ENCODE measurements at regions not wholly inside any gene's neighbourhood (a gene's known extent, or its start where the extent isn't known, plus 50 kb on each side); places are given as distances from the start of the nearest gene placed in this dataset.

DNA sequence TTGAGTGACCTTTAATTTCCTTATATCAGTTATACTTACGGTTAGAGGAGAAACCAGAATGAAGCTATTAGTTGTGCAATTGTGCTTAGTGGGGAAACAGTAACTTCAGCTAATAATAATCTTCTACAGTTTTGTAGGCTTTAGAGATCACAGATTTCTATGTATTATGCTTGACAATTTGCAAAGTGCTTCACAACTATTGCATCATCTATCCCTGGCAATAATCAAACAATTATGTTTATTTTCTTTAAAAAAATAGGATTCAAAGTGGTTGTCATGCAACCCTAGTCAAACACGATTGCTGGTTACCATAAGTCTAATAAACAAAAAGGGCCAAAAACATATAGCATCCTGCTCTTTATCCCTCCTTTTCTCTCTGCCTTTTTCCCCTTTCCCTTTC lies 530.3 kb downstream of the NXPH1 start:
- Histone ChIP-seq H3K27ac (no peak overlapping the region), H3K4me3 (no peak overlapping the region), H3K27me3 (no peaks in the 10 kb centered on the region), H3K9me3 (no peaks in the 10 kb centered on the region), H3K36me3 (no peaks in the 10 kb centered on the region), H3K4me1 (no peaks in the 10 kb centered on the region)
- TF ChIP-seq, protein P1, sequence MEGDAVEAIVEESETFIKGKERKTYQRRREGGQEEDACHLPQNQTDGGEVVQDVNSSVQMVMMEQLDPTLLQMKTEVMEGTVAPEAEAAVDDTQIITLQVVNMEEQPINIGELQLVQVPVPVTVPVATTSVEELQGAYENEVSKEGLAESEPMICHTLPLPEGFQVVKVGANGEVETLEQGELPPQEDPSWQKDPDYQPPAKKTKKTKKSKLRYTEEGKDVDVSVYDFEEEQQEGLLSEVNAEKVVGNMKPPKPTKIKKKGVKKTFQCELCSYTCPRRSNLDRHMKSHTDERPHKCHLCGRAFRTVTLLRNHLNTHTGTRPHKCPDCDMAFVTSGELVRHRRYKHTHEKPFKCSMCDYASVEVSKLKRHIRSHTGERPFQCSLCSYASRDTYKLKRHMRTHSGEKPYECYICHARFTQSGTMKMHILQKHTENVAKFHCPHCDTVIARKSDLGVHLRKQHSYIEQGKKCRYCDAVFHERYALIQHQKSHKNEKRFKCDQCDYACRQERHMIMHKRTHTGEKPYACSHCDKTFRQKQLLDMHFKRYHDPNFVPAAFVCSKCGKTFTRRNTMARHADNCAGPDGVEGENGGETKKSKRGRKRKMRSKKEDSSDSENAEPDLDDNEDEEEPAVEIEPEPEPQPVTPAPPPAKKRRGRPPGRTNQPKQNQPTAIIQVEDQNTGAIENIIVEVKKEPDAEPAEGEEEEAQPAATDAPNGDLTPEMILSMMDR (IDR thresholded peaks at IDR 0.05): no peak
- TF ChIP-seq POLR2AphosphoS5 (IDR thresholded peaks at IDR 0.05; ENCODE audit: insufficient read depth in 1 of 2, low read depth in 1 of 2) (no peak), POLR2A (IDR thresholded peaks at IDR 0.05) (no peak)
- no peak for DNase-seq (ENCODE audit: extremely low spot score in 2 of 2)
- intact Hi-C loops (cut with DNase I): no loop called here

DNA sequence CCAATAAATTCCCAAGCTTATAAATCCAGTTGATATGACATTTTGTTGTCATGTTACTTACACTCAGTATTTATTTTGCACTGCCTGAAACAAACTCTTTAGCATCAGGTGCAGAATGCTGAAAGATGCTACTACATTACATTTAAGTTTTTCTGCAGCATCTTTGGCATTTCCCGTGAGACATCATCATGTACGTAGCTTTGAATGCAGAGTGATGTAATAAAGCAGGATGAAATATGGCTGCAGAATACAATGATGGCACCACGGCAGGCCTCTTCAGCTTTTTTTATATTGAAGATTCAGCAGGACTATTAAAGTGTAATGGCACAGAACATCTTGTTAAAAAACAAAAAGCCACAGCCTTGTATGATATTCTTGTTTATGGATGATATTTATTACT lies 531.8 kb downstream of the NXPH1 start:
- no peaks in the 10 kb centered on the region for H3K27me3 ChIP-seq
- no peak for DNase-seq (ENCODE audit: extremely low spot score in 2 of 2)
- H3K4me3 ChIP-seq: no peak overlapping the region
- no peaks in the 10 kb centered on the region for H3K4me1 ChIP-seq
- TF ChIP-seq POLR2A (IDR thresholded peaks at IDR 0.05) (no peak), POLR2AphosphoS5 (IDR thresholded peaks at IDR 0.05; ENCODE audit: insufficient read depth in 1 of 2, low read depth in 1 of 2) (no peak)
- TF ChIP-seq, protein P1 (IDR thresholded peaks at IDR 0.05): no peak
- intact Hi-C loops (cut with DNase I): no loop called here
- no peaks in the 10 kb centered on the region for H3K36me3 ChIP-seq
- no peak overlapping the region for H3K27ac ChIP-seq
- no peaks in the 10 kb centered on the region for H3K9me3 ChIP-seq

DNA sequence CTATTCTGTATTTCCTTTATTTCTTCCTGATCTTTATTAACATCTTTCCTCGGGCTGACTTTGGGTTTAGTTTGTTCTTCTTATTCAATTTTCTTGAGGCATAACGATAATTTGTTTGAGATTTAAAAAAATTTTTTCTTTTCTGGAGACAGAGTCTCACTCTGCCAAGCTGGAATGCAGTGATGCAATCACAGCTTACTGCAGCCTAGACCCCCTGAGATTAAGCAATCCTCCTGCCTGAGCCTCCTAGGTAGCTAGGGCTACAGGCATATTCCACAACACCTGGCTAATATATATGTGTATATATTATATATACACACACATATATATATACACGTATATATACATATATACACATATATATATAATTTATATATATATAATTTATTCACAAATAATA lies 540.2 kb downstream of the NXPH1 start:
- H3K4me1 ChIP-seq: no peaks in the 10 kb centered on the region
- TF ChIP-seq, protein P1 (IDR thresholded peaks at IDR 0.05): no peak
- TF ChIP-seq POLR2AphosphoS5 (IDR thresholded peaks at IDR 0.05; ENCODE audit: insufficient read depth in 1 of 2, low read depth in 1 of 2) (no peak), POLR2A (IDR thresholded peaks at IDR 0.05) (no peak)
- H3K4me3 ChIP-seq: no peak overlapping the region
- H3K27me3 ChIP-seq: no peaks in the 10 kb centered on the region
- H3K9me3 ChIP-seq: no peaks in the 10 kb centered on the region
- H3K36me3 ChIP-seq: no peaks in the 10 kb centered on the region
- intact Hi-C loops (cut with DNase I): no loop called here
- DNase-seq (ENCODE audit: extremely low spot score in 2 of 2): no peak
- no peak overlapping the region for H3K27ac ChIP-seq

DNA sequence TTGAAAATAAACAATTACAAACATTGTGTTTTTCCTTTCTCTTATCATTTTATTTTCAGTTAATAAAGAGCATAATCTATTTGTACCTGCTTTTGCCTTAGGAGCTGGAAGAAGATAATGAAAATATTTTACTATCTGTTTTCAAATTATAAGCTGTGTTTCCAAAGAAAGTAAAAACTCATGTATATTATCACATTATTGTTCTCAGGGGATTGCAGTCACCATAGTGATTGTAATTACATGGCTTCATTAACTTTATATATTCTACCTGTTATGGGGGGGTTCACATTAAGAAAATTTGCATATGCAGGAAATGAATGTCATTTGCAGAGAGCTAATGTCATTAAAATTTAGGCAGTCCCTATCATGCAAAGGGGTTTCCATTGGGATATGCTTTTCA lies 542.3 kb downstream of the NXPH1 start:
- H3K27ac ChIP-seq: no peak overlapping the region
- intact Hi-C loops (cut with DNase I): no loop called here
- H3K27me3 ChIP-seq: no peaks in the 10 kb centered on the region
- TF ChIP-seq, protein P1 (IDR thresholded peaks at IDR 0.05): no peak
- no peak for TF ChIP-seq POLR2AphosphoS5 (IDR thresholded peaks at IDR 0.05; ENCODE audit: insufficient read depth in 1 of 2, low read depth in 1 of 2)
- no peak for TF ChIP-seq POLR2A (IDR thresholded peaks at IDR 0.05)
- H3K4me1 ChIP-seq: no peaks in the 10 kb centered on the region
- no peaks in the 10 kb centered on the region for H3K9me3 ChIP-seq
- no peak overlapping the region for H3K4me3 ChIP-seq
- no peaks in the 10 kb centered on the region for H3K36me3 ChIP-seq
- no peak for DNase-seq (ENCODE audit: extremely low spot score in 2 of 2)

DNA sequence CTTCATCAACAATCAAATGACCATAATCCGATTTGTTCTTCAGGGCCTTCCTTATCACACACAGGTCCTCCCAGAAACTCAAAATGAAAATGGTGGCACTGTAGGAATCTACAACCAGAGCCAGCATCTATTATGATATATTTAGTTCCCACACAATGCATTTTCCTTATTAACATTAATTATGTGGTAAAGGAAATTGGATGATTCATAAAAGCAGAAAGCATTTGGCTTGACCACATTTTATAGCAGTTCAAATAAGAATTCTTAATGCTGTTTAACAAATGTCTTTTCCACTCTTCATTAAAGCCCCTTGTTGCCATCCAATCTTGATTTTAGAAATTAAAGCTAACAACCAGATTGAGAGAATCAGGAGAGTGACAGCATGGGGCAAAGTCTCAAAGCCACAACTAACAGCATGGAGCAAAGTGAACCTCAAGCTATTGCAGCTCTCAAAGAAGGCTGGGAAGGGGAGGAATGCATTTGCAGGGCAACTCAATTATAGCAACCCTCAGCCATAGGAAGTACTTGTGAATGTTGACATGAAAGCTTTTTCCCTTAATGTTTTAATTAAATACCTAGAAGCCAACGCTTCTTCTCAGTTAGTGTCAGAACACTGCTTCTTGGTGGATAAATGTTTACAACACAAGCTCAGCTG lies 549.1 kb downstream of the NXPH1 start:
- Histone ChIP-seq H3K36me3 (no peaks in the 10 kb centered on the region), H3K27ac (no peak overlapping the region), H3K4me3 (no peak overlapping the region), H3K27me3 (no peaks in the 10 kb centered on the region), H3K4me1 (no peaks in the 10 kb centered on the region), H3K9me3 (no peaks in the 10 kb centered on the region)
- intact Hi-C loops (cut with DNase I): loop anchor here (10.0 kb wide), 1 partner anchor 1708 kb away; no protein-coding TSS in a partner anchor
- DNase-seq (ENCODE audit: extremely low spot score in 2 of 2): no peak
- no peak for TF ChIP-seq POLR2A (IDR thresholded peaks at IDR 0.05)
- TF ChIP-seq, protein P1 (IDR thresholded peaks at IDR 0.05): no peak
- TF ChIP-seq POLR2AphosphoS5 (IDR thresholded peaks at IDR 0.05; ENCODE audit: insufficient read depth in 1 of 2, low read depth in 1 of 2): no peak
